Gastrocnemius medialis (tissue), 4 donors: ENCODE measurements at regions not wholly inside any gene's neighbourhood (a gene's known extent, or its start where the extent isn't known, plus 50 kb on each side); places are given as distances from the start of the nearest gene placed in this dataset.

Source experiments
- ATAC-seq, 2 donors: fragments of 150-250 bp; one replicate each; pipeline ENCODE4 v1.9.1; 2016
- DNase-seq, 2 donors: peaks; one replicate each; pipeline ENCODE4 v3.0.0-alpha.2; 2019
- H3K27ac ChIP-seq, 4 donors: fragments of 200-600 bp; sonication (generic); 1 replicate in 1 of 4; 2 replicates in 3 of 4; pipeline ENCODE4 v1.5.1; 2016 to 2018; ENCODE audit warnings: mild to moderate bottlenecking in 2 of 4, moderate library complexity in 1 of 4
- H3K27me3 ChIP-seq, 3 donors: fragments of 200-600 bp; sonication (generic) in 2 of 3; 1 replicate in 1 of 3; 2 replicates in 2 of 3; pipeline versions ENCODE4 v1.5.1 to v1.6.0; 2016 to 2019; ENCODE audit warnings: mild to moderate bottlenecking in 1 of 3, moderate library complexity in 1 of 3
- H3K36me3 ChIP-seq, 2 donors: fragments of 200-600 bp; sonication (generic) in 1 of 2; one replicate each; pipeline ENCODE4 v1.5.1; 2017 to 2018
- H3K4me1 ChIP-seq, 2 donors: fragments of 200-600 bp; sonication (generic) in 1 of 2; one replicate each; pipeline ENCODE4 v1.5.1; 2016 to 2017; ENCODE audit warnings: mild to moderate bottlenecking in 2 of 2
- H3K4me3 ChIP-seq, 4 donors: fragments of 200-600 bp; sonication (generic) in 3 of 4; 1 replicate in 1 of 4; 2 replicates in 3 of 4; pipeline ENCODE4 v1.5.1; 2016 to 2019; ENCODE audit warnings: mild to moderate bottlenecking in 2 of 4
- H3K9me3 ChIP-seq, 3 donors: fragments of 200-600 bp; sonication (generic) in 2 of 3; 1 replicate in 1 of 3; 2 replicates in 2 of 3; pipeline ENCODE4 v1.5.1; 2016 to 2019
- CTCF ChIP-seq, 5 experiments: fragments of 450-650 bp in 3 of 5; fragments of 200-600 bp in 2 of 5; sonication (generic) in 2 of 5; IDR thresholded peaks in 4 of 5; conservative IDR thresholded peaks in 1 of 5; 1 replicate in 4 of 5; 2 replicates in 1 of 5; pipeline ENCODE4 v1.5.1; 2016 to 2019; ENCODE audit warnings: antibody characterized with exemption in 5 of 5, mild to moderate bottlenecking in 3 of 5, moderate library complexity in 3 of 5
- POLR2A ChIP-seq, 2 donors: fragments of 450-650 bp; IDR thresholded peaks; one replicate each; pipeline ENCODE4 v1.6.1; 2017; ENCODE audit warnings: antibody characterized with exemption in 2 of 2, mild to moderate bottlenecking in 2 of 2, moderate library complexity in 2 of 2
- in situ Hi-C, 4 donors: fragments of 200-750 bp; cut with MboI; loops; one replicate each; pipeline versions ENCODE4 v1.15.0 to v1.8.0; 2017; ENCODE audit warnings: low sequenced_read_pairs in 4 of 4
- intact Hi-C: fragments of 100-400 bp; cut with DNase I; formaldehyde crosslinking; loops from one replicate; pipeline ENCODE4 v1.15.1; 2023; ENCODE audit warnings: low total_unique reads

GRCh38 chr13:40126306-40127085 is 471.0 kb downstream of the COG6 start:
- Histone ChIP-seq H3K4me1 (peaks cover 13 to 14% of the 10 kb centered on the region in 2 donors), H3K36me3 (no peaks in the 10 kb centered on the region), H3K27me3 (no peaks in the 10 kb centered on the region), H3K9me3 (no peaks in the 10 kb centered on the region), H3K27ac (no peak overlapping the region), H3K4me3 (no peak overlapping the region)
- intact Hi-C loops (no loop called here), in situ Hi-C loops (no loop called here)
- no peak for DNase-seq
- TF ChIP-seq CTCF (IDR thresholded peaks at IDR 0.05 in 4 of 5, conservative IDR thresholded peaks at IDR 0.05 in 1 of 5) = no peak
- no peak for TF ChIP-seq POLR2A (IDR thresholded peaks at IDR 0.05)
- ATAC-seq = no peak

DNA sequence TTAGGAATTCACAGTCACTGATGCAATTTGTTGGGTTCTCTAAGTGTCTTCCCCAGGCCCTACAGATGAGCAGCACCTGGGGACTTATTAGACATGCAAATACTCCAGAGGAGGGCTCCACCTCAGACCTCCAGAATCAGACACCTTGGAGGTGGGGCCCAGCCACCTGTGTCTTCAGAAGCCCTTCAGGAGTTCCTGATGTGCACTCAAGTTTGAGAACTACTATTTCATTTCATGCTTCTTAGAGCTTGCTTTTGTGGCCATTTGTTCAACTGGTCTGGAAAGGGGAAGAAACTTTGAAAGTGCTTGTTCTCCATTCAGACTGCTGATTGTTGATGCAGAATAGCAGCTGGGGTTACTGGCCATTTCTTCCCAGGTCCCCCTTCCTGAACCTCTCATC is 472.0 kb downstream of the COG6 start:
- Histone ChIP-seq H3K4me1 (peaks cover 13 to 14% of the 10 kb centered on the region in 2 donors), H3K27ac (no peak overlapping the region), H3K4me3 (no peak overlapping the region), H3K27me3 (no peaks in the 10 kb centered on the region), H3K36me3 (no peaks in the 10 kb centered on the region), H3K9me3 (no peaks in the 10 kb centered on the region)
- intact Hi-C loops = no loop called here
- ATAC-seq (no peak), DNase-seq (no peak)
- in situ Hi-C loops = no loop called here
- TF ChIP-seq POLR2A (IDR thresholded peaks at IDR 0.05) = no peak
- no peak for TF ChIP-seq CTCF (IDR thresholded peaks at IDR 0.05 in 4 of 5, conservative IDR thresholded peaks at IDR 0.05 in 1 of 5)

DNA sequence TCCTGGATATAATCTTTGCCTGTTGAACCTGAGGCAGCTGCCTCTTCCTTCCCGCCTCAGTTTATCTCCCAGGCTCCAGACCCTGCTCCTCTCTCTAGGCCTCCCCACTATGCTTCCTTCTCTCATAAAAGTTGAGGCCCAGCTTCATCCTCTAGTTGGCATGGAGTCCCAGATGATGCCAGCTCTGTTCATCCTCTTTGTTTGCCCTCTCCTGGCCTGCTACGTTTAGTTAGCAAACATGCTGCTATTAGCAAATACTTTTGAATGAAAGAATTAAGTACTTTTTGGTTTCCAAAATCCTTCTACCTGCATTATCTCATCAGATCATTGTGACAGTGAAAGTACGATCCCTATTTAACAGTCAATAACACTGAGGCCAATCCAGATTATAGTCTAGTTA is 472.5 kb downstream of the COG6 start:
- Histone ChIP-seq H3K36me3 (no peaks in the 10 kb centered on the region), H3K4me3 (no peak overlapping the region), H3K27ac (no peak overlapping the region), H3K4me1 (peaks cover 13 to 14% of the 10 kb centered on the region in 2 donors), H3K9me3 (no peaks in the 10 kb centered on the region), H3K27me3 (no peaks in the 10 kb centered on the region)
- intact Hi-C loops (no loop called here), in situ Hi-C loops (no loop called here)
- ATAC-seq = no peak
- TF ChIP-seq POLR2A (IDR thresholded peaks at IDR 0.05) = no peak
- no peak for TF ChIP-seq CTCF (IDR thresholded peaks at IDR 0.05 in 4 of 5, conservative IDR thresholded peaks at IDR 0.05 in 1 of 5)
- DNase-seq = no peak

DNA sequence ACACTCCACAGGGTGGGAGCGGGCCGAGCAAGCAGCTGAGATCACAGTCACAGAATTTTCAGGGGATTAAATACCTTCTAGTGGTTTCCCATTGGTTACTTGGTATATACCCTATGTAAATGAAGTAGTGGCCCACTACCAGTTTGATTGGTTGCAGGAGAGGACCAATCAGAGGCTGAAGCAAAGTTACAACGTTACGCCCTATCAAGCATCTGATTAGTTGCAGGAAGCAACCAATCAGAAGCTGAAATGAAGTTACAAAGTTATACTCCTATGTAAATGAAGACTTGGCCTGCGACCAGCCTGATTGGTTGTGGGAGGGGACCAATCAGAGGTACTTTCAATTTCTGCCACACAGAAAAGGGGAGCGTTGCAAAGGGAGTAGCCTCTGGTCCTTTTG is 474.0 kb downstream of the COG6 start:
- Histone ChIP-seq H3K27me3 (no peaks in the 10 kb centered on the region), H3K4me1 (peaks cover 2 to 4% of the 10 kb centered on the region in 2 donors), H3K27ac (no peak overlapping the region), H3K4me3 (no peak overlapping the region), H3K9me3 (no peaks in the 10 kb centered on the region), H3K36me3 (no peaks in the 10 kb centered on the region)
- no peak for TF ChIP-seq POLR2A (IDR thresholded peaks at IDR 0.05)
- TF ChIP-seq CTCF (IDR thresholded peaks at IDR 0.05 in 4 of 5, conservative IDR thresholded peaks at IDR 0.05 in 1 of 5) = no peak
- ATAC-seq (no peak), DNase-seq (no peak)
- in situ Hi-C loops = no loop called here
- intact Hi-C loops = no loop called here
